GM18868 (cell line): ENCODE measurements at regions not wholly inside any gene's neighbourhood (a gene's known extent, or its start where the extent isn't known, plus 50 kb on each side); places are given as distances from the start of the nearest gene placed in this dataset.
"Not testable (repeated sequence)": the region's sequence is repeated elsewhere in the genome, so short reads cannot be mapped to it uniquely, and the experiment has no call there.

Experiments
- ATAC-seq: cut with Tn5 transposase; IDR thresholded peaks from one replicate; pipeline ENCODE4 v1.9.1; 2021; ENCODE audit warnings: mild to moderate bottlenecking, moderate library complexity; ENCODE audit not compliant: unreplicated experiment

- no peak for ATAC-seq
These were observed 120.5 kb upstream of the RUNX1 start for GRCh38 chr21:35169574-35169973.

GRCh38 chr21:35168735-35169134 is 119.6 kb upstream of the RUNX1 start:
- no peak for ATAC-seq

GRCh38 chr21:35164971-35165483 is 115.9 kb upstream of the RUNX1 start:
- no peak for ATAC-seq

GRCh38 chr21:35164380-35164779 is 115.3 kb upstream of the RUNX1 start:
- ATAC-seq: no peak

- no peak for ATAC-seq
These were observed 114.3 kb upstream of the RUNX1 start for GRCh38 chr21:35163411-35163810.

GRCh38 chr21:35162831-35163230 is 113.7 kb upstream of the RUNX1 start:
- no peak for ATAC-seq

GRCh38 chr21:35159881-35160280 is 110.8 kb upstream of the RUNX1 start:
- ATAC-seq: no peak

GRCh38 chr21:35157374-35157773 is 108.3 kb upstream of the RUNX1 start:
- not testable (repeated sequence) for ATAC-seq

- no peak for ATAC-seq
These were observed 107.5 kb upstream of the RUNX1 start for GRCh38 chr21:35156293-35157278.

GRCh38 chr21:35154788-35155187 is 105.7 kb upstream of the RUNX1 start:
- ATAC-seq: no peak

- ATAC-seq: no peak
These were observed 104.6 kb upstream of the RUNX1 start for GRCh38 chr21:35153671-35154070.

GRCh38 chr21:35150562-35151226 is 101.6 kb upstream of the RUNX1 start:
- ATAC-seq: no peak

GRCh38 chr21:35149698-35150097 is 100.6 kb upstream of the RUNX1 start:
- ATAC-seq: no peak

GRCh38 chr21:35147439-35147838 is 98.3 kb upstream of the RUNX1 start:
- ATAC-seq: no peak

GRCh38 chr21:35145626-35146233 is 96.6 kb upstream of the RUNX1 start:
- ATAC-seq: no peak

- no peak for ATAC-seq
These were observed 95.9 kb upstream of the RUNX1 start for GRCh38 chr21:35144978-35145377.

- ATAC-seq: no peak
These were observed 93.1 kb upstream of the RUNX1 start for GRCh38 chr21:35142036-35142815.

- ATAC-seq: no peak
These were observed 90.2 kb upstream of the RUNX1 start for GRCh38 chr21:35139382-35139715.

GRCh38 chr21:35138665-35139381 is 89.7 kb upstream of the RUNX1 start:
- no peak for ATAC-seq

- ATAC-seq: no peak
These were observed 87.6 kb upstream of the RUNX1 start for GRCh38 chr21:35136586-35137219.
